ENCODE measurements at regions not wholly inside any gene's neighbourhood (a gene's known extent, or its start where the extent isn't known, plus 50 kb on each side); places are given as distances from the start of the nearest gene placed in this dataset.

DNA sequence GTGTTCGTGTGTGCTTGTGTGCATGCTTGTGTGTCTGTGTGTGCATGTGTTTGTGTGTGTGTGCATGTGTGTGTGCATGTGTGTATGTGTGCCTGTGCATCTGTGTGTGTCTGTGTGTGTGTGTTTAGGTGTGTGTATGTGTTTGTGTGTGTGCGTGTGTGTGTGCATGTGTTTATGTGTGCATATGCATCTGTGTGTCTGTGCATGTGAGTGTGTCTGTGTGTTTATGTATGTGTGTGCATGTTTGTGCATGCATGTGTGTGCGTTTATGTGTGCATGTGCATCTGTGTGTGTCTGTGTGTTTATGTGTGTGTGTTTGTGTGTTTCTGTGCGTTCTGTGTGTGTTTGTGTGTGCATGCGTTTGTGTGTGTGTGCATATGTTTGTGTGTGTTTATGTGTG lies 106.6 kb upstream of the TNRC6C start:
- TF ChIP-seq, protein P1, sequence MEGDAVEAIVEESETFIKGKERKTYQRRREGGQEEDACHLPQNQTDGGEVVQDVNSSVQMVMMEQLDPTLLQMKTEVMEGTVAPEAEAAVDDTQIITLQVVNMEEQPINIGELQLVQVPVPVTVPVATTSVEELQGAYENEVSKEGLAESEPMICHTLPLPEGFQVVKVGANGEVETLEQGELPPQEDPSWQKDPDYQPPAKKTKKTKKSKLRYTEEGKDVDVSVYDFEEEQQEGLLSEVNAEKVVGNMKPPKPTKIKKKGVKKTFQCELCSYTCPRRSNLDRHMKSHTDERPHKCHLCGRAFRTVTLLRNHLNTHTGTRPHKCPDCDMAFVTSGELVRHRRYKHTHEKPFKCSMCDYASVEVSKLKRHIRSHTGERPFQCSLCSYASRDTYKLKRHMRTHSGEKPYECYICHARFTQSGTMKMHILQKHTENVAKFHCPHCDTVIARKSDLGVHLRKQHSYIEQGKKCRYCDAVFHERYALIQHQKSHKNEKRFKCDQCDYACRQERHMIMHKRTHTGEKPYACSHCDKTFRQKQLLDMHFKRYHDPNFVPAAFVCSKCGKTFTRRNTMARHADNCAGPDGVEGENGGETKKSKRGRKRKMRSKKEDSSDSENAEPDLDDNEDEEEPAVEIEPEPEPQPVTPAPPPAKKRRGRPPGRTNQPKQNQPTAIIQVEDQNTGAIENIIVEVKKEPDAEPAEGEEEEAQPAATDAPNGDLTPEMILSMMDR (IDR thresholded peaks at IDR 0.05), result no peak
- TF ChIP-seq POLR2A (IDR thresholded peaks at IDR 0.05), result no peak

Data from breast epithelium (tissue), 3 donors.